Neuronal stem cell (in vitro differentiated cells): ENCODE measurements at regions not wholly inside any gene's neighbourhood (a gene's known extent, or its start where the extent isn't known, plus 50 kb on each side); places are given as distances from the start of the nearest gene placed in this dataset.
"Not testable (repeated sequence)": the region's sequence is repeated elsewhere in the genome, so short reads cannot be mapped to it uniquely, and the experiment has no call there.

ENCODE experiments used
- DNase-seq: peaks from one replicate; pipeline ENCODE4 v3.0.0-alpha.2; 2013; ENCODE audit warnings: low spot score
- H2AFZ ChIP-seq: one replicate; pipeline ENCODE4 v1.6.1; 2013; ENCODE audit warnings: mild to moderate bottlenecking, low read length, inconsistent platforms
- H2AK5ac ChIP-seq: 2 replicates; pipeline ENCODE4 v1.6.1; 2013; ENCODE audit warnings: low read depth, mild to moderate bottlenecking, inconsistent platforms, low read length, moderate library complexity, mixed read lengths
- H2BK120ac ChIP-seq: 2 replicates; pipeline ENCODE4 v1.6.1; 2013; ENCODE audit warnings: low read depth, mild to moderate bottlenecking, inconsistent platforms, low read length, moderate library complexity, mixed read lengths
- H2BK12ac ChIP-seq: one replicate; pipeline ENCODE4 v1.6.1; 2013; ENCODE audit warnings: low read length, inconsistent platforms
- H2BK15ac ChIP-seq: 2 replicates; pipeline ENCODE4 v1.6.1; 2013; ENCODE audit warnings: mild to moderate bottlenecking, low read length, inconsistent platforms, mixed read lengths
- H2BK5ac ChIP-seq: one replicate; pipeline ENCODE4 v1.6.1; 2013; ENCODE audit warnings: inconsistent platforms, mild to moderate bottlenecking, low read length, moderate library complexity
- H3K14ac ChIP-seq: one replicate; pipeline ENCODE4 v1.6.1; 2013; ENCODE audit warnings: low read length, inconsistent platforms
- H3K18ac ChIP-seq: 2 replicates; pipeline ENCODE4 v1.6.1; 2013; ENCODE audit warnings: low read length, inconsistent platforms
- H3K23ac ChIP-seq: 2 replicates; pipeline ENCODE4 v1.6.1; 2013; ENCODE audit warnings: low read depth, mild to moderate bottlenecking, mixed read lengths, low read length, inconsistent platforms; ENCODE audit not compliant: poor library complexity
- H3K27ac ChIP-seq: replicated peaks from 3 replicates; pipeline ENCODE4 v1.5.1; 2013; ENCODE audit warnings: low read length, inconsistent platforms
- H3K27me3 ChIP-seq, 3 experiments: 2 replicates each; pipeline ENCODE4 v1.6.1; 2013; ENCODE audit warnings: low read length in 3 of 3, mild to moderate bottlenecking in 2 of 3, inconsistent platforms in 1 of 3, low read depth in 1 of 3, mixed read lengths in 1 of 3, moderate library complexity in 1 of 3; ENCODE audit not compliant: control insufficient read depth in 3 of 3, insufficient read depth in 3 of 3
- H3K36me3 ChIP-seq, 2 donors: replicated peaks in 1 of 2; 2 replicates each; pipeline ENCODE4 v1.6.1; 2013; ENCODE audit warnings: low read length in 2 of 2; ENCODE audit not compliant: control insufficient read depth in 2 of 2, insufficient read depth in 2 of 2
- H3K4ac ChIP-seq: 2 replicates; pipeline ENCODE4 v1.6.1; 2013; ENCODE audit warnings: inconsistent platforms, mild to moderate bottlenecking, low read length, moderate library complexity
- H3K4me1 ChIP-seq, 2 donors: 1 replicate in 1 of 2; 2 replicates in 1 of 2; pipeline ENCODE4 v1.6.1; 2013; ENCODE audit warnings: low read length in 2 of 2, low read depth in 1 of 2; ENCODE audit not compliant: control insufficient read depth in 2 of 2, insufficient read depth in 1 of 2
- H3K4me2 ChIP-seq: one replicate; pipeline ENCODE4 v1.6.1; 2013; ENCODE audit warnings: mild to moderate bottlenecking, low read length, inconsistent platforms; ENCODE audit not compliant: insufficient read depth, poor library complexity, severe bottlenecking
- H3K4me3 ChIP-seq, 2 donors: 2 replicates each; pipeline ENCODE4 v1.5.1; 2013; ENCODE audit warnings: low read length in 2 of 2, mild to moderate bottlenecking in 2 of 2, inconsistent platforms in 1 of 2, moderate library complexity in 1 of 2
- H3K79me1 ChIP-seq: one replicate; pipeline ENCODE4 v1.6.1; 2013; ENCODE audit warnings: low read depth, mild to moderate bottlenecking, inconsistent platforms, low read length, moderate library complexity
- H3K9ac ChIP-seq: one replicate; pipeline ENCODE4 v1.6.1; 2013; ENCODE audit warnings: mild to moderate bottlenecking, low read depth, low read length, inconsistent platforms; ENCODE audit not compliant: poor library complexity
- H3K9me3 ChIP-seq, 2 donors: replicated peaks in 1 of 2; 2 replicates each; pipeline versions ENCODE3 to v1.6.1; 2013; ENCODE audit warnings: low read length in 2 of 2, mild to moderate bottlenecking in 2 of 2, inconsistent platforms in 1 of 2, low read depth in 1 of 2, mixed read lengths in 1 of 2, moderate library complexity in 1 of 2; ENCODE audit not compliant: control insufficient read depth in 2 of 2, insufficient read depth in 1 of 2
- H4K8ac ChIP-seq: one replicate; pipeline ENCODE4 v1.6.1; 2013; ENCODE audit warnings: low read depth, mild to moderate bottlenecking, inconsistent platforms, low read length, moderate library complexity
- H4K91ac ChIP-seq: one replicate; pipeline ENCODE4 v1.6.1; 2013; ENCODE audit warnings: low read length, low read depth, mild to moderate bottlenecking, inconsistent platforms; ENCODE audit not compliant: poor library complexity
- WGBS, 2 donors: extraction: QIAGEN DNeasy Blood & Tissue Kit; methylation state at CpG; one replicate each; pipeline ENCODE4 v1.1.7; 2013; ENCODE audit warnings: missing lambda C conversion rate in 2 of 2, mixed read lengths in 1 of 2; ENCODE audit not compliant: insufficient read length in 2 of 2, insufficient replicate concordance in 1 of 2; ENCODE audit errors: extremely low coverage in 2 of 2; 5-methylcytosine and 5-hydroxymethylcytosine counted together

DNA sequence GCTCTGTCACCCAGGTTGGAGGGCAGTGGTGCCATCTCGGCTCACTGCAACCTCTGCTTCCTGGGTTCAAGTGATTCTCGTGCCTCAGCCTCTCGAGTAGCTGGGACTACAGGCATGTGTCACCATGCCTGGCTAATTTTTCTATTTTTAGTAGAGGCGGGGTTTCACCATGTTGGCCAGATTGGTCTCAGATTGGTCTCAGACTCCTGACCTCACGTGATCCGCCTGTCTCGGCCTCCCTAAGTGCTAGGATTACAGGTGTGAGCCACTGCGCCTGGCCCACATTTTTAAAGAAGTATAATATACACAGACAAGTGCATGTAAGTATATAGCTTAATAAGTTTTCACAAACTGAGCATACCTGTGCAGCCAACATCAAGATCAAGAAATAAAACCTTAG is 66.0 kb upstream of the ZBTB20 start:
- H2BK15ac ChIP-seq, H3K23ac ChIP-seq, H3K27me3 ChIP-seq, H4K91ac ChIP-seq, H2BK5ac ChIP-seq, H2AFZ ChIP-seq, H3K36me3 ChIP-seq, H3K4ac ChIP-seq, DNase-seq, H3K18ac ChIP-seq, H2BK12ac ChIP-seq, H3K79me1 ChIP-seq, H3K27ac ChIP-seq, H2AK5ac ChIP-seq, H3K4me3 ChIP-seq, H3K9ac ChIP-seq, H3K14ac ChIP-seq, H2BK120ac ChIP-seq, H3K9me3 ChIP-seq, H3K4me2 ChIP-seq, H4K8ac ChIP-seq: not testable (repeated sequence)
- no CpG with 5 or more reads among the region's 8 CpGs for WGBS, 2 donors
- H3K4me1 ChIP-seq: peaks cover 3 to 15% of the 10 kb centered on the region in 2 donors

GRCh38 chr3:115217292-115217677 is 70.2 kb upstream of the ZBTB20 start:
- H2AK5ac ChIP-seq: no peak overlapping the region
- no peak overlapping the region for H3K9ac ChIP-seq
- no peak overlapping the region for H3K23ac ChIP-seq
- H2BK15ac ChIP-seq: no peak overlapping the region
- no CpG with 5 or more reads among the region's 2 CpGs for WGBS, 2 donors
- no peaks in the 10 kb centered on the region for H3K36me3 ChIP-seq
- H4K8ac ChIP-seq: no peak overlapping the region
- H3K4me2 ChIP-seq: no peak overlapping the region
- H2BK5ac ChIP-seq: no peak overlapping the region
- H3K79me1 ChIP-seq: no peaks in the 10 kb centered on the region
- no peak overlapping the region for H4K91ac ChIP-seq
- H3K4me1 ChIP-seq: peaks cover 5 to 23% of the 10 kb centered on the region in 2 donors
- H2BK12ac ChIP-seq: no peak overlapping the region
- H2BK120ac ChIP-seq: no peak overlapping the region
- no peak overlapping the region for H3K18ac ChIP-seq
- H3K4me3 ChIP-seq: no peak overlapping the region
- no peak overlapping the region for H3K14ac ChIP-seq
- no peak overlapping the region for H3K4ac ChIP-seq
- no peak overlapping the region for H2AFZ ChIP-seq
- H3K27me3 ChIP-seq: no peaks in the 10 kb centered on the region
- H3K27ac ChIP-seq: no peak overlapping the region
- no peaks in the 10 kb centered on the region for H3K9me3 ChIP-seq
- DNase-seq: no peak

- Histone ChIP-seq H3K14ac (no peak overlapping the region), H3K18ac (no peak overlapping the region), H2BK120ac (no peak overlapping the region), H4K91ac (no peak overlapping the region), H3K27ac (no peak overlapping the region), H3K4me2 (no peak overlapping the region), H3K4ac (no peak overlapping the region), H2BK15ac (no peak overlapping the region), H3K9me3 (no peaks in the 10 kb centered on the region), H3K4me1 (peaks cover 5 to 18% of the 10 kb centered on the region in 2 donors), H2AFZ (peak overlapping the region; percentile 5), H2BK5ac (no peak overlapping the region), H3K79me1 (no peaks in the 10 kb centered on the region), H3K23ac (no peak overlapping the region), H2AK5ac (no peak overlapping the region), H4K8ac (no peak overlapping the region), H2BK12ac (no peak overlapping the region), H3K4me3 (no peak overlapping the region), H3K27me3 (no peaks in the 10 kb centered on the region), H3K36me3 (no peaks in the 10 kb centered on the region), H3K9ac (no peak overlapping the region)
- no CpG with 5 or more reads among the region's 7 CpGs for WGBS, 2 donors
- DNase-seq: peak; percentile 39
Measured at GRCh38 chr3:115217678-115218451, 70.8 kb upstream of the ZBTB20 start.

- H2AK5ac ChIP-seq: no peak overlapping the region
- H4K91ac ChIP-seq: no peak overlapping the region
- DNase-seq: no peak
- H2BK15ac ChIP-seq: no peak overlapping the region
- no peak overlapping the region for H3K27ac ChIP-seq
- H3K9ac ChIP-seq: no peak overlapping the region
- no peaks in the 10 kb centered on the region for H3K27me3 ChIP-seq
- no peaks in the 10 kb centered on the region for H3K9me3 ChIP-seq
- H3K4ac ChIP-seq: no peak overlapping the region
- H2BK120ac ChIP-seq: no peak overlapping the region
- no peak overlapping the region for H2BK5ac ChIP-seq
- H2BK12ac ChIP-seq: no peak overlapping the region
- no peak overlapping the region for H4K8ac ChIP-seq
- WGBS, 2 donors: no CpG with 5 or more reads among the region's 1 CpG
- H2AFZ ChIP-seq: no peak overlapping the region
- no peak overlapping the region for H3K14ac ChIP-seq
- H3K4me2 ChIP-seq: no peak overlapping the region
- no peak overlapping the region for H3K4me3 ChIP-seq
- no peaks in the 10 kb centered on the region for H3K36me3 ChIP-seq
- peaks cover 5 to 18% of the 10 kb centered on the region in 2 donors for H3K4me1 ChIP-seq
- H3K79me1 ChIP-seq: no peaks in the 10 kb centered on the region
- H3K18ac ChIP-seq: no peak overlapping the region
- no peak overlapping the region for H3K23ac ChIP-seq
Measured at GRCh38 chr3:115218859-115219258, 71.8 kb upstream of the ZBTB20 start.
